HG03159 (cell line): ENCODE measurements at regions not wholly inside any gene's neighbourhood (a gene's known extent, or its start where the extent isn't known, plus 50 kb on each side); places are given as distances from the start of the nearest gene placed in this dataset.

Experiments used
- ATAC-seq: cut with Tn5 transposase; IDR thresholded peaks from one replicate; pipeline ENCODE4 v1.9.1; 2021; ENCODE audit warnings: mild to moderate bottlenecking, moderate library complexity; ENCODE audit not compliant: unreplicated experiment

DNA sequence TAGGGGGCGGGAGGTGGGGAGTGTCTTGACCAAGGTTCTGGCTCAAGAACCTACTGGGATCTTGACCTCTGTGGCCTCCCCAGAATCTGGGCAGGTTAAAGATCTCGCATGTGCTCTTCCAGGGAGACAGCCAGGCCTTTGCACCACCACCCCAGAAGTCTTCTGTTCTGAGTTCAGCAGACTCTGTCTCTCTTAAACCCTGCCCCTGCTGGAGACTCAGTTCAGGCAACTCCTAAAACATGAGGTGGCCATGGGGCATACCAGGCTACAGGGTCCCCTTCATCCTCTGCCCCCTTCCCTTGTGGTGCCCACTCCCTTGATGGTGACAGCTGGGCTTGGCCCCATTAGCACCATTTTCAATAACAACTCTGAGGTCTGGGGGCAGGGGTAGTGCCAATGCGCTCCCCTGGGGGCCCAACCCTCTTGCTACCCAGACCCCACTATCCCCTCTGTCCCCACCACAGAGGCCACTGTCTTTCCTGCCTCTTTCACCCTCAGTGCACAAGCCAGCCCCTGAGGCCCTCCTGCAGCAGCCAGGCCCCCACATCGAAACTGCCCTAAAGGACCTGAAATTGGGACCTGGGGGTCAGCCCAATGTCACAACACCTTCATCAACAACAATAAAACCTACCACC, 132.7 kb upstream of the RUNX3 start:
- no peak for ATAC-seq

DNA sequence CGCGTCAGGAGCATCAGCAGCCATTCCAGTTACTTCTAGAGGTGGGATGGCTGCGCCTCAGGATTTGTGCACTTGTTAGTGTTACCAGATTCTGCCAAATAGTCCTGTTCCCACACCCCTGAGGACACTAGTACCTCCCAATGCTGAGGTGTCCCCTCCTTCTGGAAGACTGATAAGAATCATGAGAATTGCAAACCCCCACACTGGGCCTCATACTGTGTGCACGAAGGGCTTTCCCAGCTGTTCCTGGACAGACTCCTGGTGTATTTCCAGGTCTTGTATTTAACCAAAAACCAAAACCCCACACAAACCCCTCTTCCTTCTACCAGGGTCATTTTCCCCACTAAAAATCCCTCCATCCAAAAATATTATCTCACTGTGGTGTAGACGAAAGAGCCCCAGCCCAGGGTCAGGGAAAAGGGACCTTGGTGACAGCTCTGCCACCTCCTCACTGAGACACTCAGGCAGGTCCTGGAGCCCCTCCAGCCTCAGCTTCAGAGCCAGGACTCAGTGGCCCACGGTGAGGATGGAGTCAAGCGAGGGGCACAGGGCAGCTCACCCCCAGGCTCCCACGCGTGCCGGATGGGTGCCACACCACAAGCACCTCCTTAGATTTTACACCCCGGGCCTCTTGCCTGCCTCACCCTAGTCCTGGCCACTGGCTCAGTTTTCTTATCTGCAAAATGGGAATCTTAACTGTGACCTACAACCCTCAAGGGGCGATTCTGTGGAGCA, 131.4 kb upstream of the RUNX3 start:
- ATAC-seq: no peak

DNA sequence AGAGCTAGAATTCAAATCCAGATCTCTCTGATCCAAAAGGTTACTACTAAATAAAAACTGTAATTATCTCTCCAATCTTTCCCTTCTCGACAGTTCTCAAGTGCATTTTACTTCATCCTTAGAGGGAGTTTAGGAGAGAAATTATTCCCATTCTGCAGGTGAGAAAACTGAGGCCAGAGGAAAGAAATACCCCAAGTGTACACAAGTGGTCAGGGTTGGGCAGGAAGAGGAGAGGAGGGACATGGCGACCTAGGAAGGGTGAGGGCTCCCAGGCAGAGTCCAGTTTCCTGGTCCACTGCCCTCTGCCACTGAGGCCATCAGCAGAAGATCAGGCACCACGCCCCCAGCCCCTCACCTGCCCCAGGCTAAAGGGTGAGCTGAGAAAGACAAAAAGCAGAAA, 127.1 kb upstream of the RUNX3 start:
- no peak for ATAC-seq

DNA sequence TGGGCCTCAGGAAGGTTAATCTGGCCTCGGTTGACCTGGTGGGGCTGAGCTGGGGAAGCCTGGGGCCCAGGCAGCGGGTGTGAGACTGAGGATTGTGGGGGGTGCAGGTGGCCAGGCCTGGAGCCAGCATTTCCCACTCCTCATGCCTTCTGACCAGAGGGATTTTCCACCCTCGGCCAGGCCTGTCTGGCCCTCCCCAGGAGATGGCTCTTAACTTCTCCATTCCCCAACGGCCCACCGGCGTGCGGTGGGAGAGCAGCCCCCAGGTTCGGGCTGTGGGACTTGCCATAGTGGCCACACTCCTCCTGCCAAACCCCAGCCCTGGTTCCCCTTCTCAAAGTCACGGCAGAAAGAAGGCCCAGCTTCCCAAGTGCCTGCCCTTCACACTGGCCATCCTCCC, 126.5 kb upstream of the RUNX3 start:
- ATAC-seq: no peak

DNA sequence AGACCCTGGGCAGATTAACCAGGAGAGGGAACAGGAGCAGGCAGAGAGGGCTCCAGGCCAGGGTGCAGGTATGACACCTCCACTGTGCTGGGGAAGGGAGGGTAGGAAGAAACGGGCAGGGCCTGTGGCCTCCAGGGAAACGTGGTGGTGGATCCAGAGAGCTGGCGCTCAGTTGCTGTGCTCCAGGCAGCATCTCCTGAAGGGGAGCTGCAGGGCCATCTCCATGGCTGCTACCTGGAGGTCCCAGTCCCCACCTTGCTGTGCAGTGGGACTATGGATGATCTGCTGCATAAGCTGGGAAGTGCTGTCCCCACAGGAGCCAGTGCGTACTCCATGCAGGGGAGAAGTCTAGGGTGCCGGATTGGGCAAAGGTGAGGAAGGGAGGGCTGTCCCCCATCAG, 125.9 kb upstream of the RUNX3 start:
- no peak for ATAC-seq

DNA sequence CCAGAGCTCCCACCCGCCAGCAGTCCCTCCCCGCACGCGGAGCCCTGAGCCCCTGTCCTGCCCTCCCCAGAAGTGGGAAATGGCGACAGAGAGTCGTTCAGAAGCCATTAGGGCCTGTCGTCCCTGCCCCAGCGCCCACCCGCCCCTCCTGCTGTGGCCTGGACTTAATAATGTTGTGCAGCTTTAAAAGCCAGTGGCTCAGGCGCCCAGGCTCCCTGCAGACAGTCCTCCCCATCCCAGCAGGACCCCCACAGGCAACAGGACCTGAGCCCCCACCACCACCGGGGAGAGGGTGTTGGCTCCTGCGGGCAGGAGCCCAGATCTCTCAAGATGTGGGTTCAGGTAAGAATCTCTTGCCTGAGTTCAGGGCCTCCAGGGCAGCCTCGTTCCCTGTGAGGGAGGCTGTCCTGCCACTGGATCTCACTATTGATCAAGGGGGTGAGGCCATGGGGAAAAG, 125.3 kb upstream of the RUNX3 start:
- ATAC-seq: no peak

DNA sequence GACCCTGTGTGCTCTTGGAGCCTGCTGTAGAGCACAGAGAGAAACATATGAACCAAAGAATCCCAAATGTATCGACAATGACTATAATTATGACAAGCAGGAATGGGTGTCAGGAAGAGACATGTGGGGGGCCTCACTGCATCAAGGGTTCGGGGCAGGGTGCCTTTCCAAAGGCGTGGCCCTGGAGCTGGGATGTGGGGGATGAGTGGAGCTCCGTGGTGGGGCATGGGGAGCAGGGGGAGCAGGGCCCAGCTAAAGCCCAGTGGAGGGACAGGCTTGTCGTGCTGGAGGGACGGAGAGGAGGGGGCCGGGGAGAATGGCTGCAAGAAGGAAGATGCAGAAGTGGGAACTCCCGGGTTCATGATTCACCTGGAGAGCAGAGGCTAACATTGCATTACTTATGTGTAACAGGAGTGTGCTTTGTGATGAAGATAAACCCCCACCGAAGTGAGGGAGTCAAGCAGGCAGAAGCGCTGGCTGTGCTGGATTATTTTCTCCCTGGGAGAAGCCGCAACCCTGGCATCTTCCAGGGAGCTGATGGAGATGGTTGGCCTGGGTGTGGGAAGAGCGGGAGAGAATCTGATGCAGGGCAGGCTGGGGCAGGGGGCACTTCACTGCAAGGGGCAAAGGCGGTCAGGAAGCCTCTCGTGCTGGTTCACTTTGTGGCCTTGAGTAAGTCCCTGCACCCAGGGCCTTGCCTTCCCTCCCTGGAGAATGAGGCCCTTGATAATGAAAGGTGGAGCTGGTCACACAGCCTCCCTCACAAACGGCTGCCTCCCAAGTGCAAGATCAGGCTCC, 124.6 kb upstream of the RUNX3 start:
- no peak for ATAC-seq

DNA sequence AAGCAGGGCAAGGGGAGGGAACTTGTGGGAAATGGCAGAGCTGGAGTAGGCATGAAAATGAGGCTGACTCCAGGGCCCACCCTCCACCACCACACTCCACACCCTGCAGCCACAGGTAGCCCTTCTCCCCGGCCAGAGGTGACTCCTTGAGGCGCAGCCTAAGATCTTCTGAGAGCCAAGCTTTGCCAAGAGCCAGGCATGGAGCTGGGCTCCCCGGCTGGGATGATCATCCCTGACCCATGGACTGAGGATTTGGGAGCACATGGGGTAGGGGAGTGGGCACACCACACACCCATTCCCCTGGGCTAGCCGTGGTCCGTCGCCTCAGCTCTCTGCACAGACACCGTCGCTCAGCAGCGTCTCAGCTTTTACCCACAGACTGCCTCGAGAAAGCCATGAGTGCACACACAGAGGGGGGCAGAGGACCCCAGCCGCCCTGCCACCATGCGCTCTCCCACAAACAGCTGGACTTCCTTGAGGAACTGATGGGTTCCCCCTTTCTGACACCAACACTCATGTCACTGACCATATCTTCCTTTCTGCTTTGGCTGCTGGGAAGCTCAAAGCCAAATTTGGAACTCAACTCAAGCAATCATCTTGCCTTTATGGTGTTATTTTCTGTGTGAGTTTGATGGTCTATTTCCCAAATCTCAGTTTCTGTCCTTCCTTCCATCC, 123.6 kb upstream of the RUNX3 start:
- no peak for ATAC-seq

DNA sequence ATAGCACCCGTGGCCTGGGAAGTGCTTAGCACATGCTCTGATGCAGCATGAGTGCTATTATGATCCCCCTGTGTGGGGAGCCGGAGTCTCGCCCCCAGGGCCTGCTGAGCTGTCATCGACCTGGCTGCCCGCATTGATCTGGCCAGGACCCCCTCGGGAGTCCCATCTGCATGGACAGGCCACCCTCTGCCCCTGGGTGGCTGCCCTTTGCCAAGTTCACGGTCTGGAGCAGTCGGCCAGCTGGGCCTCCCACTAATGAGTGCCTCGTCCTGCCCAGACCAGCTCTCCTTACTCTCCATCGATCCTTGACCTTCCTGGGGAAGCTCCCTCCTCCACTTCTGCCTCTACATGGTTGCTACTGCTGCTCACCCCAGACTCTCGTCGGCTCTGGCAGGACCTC, 121.8 kb upstream of the RUNX3 start:
- no peak for ATAC-seq

DNA sequence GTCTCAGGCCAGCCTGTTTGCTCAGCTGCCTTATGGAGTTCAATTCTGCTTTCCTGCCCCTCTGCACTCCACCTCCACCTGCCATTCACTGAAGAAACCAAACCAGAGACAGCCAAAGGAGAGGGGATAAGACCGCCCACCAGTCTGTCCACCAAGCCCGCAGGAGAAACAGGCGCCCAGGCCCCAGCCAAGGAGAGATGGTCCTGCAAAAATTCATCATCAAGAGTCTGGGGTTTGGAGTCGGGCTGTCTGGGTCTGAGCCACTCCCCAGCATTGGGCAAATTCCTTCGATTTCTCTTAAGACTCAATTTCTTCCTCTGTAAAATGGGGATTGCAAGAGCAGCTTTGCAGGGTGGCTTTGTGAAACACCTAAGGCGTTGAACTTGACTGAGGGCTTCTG, 121.4 kb upstream of the RUNX3 start:
- ATAC-seq: no peak

DNA sequence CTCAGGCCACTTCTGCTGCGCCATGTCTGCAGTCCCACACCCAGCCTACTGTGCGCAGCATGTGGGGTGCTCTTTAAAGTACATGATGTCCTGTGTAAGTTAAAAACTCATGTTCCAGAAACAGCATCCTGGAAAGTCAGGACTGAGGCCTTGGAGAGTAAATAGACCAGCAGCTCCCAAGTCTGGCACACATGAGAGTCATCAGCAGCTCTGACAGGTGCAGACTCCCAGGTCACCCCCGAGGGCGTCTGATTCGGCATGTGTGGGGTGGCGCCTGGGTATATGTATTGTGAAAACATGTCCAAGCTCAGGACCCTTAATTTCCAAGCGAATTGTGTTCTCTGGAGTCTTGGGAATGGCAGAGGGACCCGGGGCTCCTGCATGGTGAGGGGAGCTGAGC, 120.1 kb upstream of the RUNX3 start:
- ATAC-seq: no peak

DNA sequence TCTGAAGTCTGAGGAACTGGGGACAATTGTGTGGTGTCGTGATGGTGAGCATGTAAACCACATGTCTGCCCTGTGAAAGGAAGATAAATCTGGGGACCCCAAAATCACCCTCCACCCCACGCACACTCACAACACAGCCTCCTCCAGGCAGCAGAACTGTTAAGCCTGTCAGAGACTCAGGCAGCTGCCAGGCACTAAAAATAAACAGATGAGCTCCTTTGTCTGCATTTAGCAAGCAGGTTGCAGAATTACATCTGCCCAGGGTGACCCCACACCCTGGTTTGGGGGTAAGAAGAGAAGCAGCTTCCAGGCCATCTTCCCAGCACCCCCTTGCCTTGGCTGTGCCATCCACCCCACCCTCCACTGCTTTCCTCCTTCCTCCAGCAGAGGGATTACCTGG, 119.1 kb upstream of the RUNX3 start:
- ATAC-seq: no peak

DNA sequence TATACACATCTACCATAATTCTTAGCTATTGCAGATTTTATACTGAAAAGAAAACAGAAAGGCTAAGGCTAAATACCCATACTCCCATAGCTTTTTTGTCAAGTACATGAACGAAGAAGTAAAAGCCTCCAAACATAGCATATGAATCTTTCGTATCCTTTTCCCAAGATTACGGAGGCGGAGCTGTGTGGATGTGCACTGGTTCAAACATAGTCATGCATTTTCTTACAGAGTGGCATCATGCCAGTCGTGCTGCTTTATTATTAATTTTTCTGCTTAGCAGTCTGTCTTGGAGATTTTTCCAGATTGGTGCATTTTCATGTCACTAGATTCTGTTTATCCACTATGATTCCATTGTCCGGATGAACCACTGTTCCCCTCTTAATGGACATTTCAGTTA, 118.7 kb upstream of the RUNX3 start:
- no peak for ATAC-seq

DNA sequence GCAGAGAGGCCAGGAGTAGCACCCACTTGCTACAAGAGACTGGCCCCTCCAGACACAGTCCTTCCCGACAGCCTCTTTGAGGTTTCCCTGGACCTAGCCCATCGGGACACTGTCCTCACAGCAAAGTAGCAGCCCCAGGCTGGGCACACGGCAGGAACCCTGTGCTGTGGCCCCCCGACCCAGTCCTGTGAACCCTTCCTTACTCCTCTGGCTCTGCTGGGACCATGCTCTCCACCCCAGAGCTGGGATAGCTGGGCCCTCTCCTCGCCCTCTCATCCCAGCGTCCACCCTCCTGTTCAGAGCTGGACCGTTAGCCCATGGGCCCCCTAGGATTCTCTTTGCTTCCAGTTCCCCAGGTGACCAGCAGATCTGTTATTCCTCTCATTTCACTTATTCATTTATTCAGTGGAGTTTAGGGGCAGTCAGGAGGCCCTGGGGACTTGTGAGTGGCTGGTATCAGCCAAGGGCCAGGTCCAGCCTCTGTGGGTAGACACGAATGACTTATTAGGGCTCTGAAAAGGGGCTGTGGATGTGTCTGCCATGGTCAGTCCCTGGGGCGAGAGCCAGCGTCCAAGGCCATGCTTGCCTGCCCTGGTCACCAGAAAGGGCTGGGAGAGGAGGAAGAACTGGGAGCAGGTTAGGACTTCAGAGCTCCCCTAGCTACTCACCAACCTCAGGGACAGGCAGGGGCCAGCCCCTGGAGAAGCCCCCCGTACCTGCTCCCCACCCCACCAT, 117.6 kb upstream of the RUNX3 start:
- no peak for ATAC-seq

DNA sequence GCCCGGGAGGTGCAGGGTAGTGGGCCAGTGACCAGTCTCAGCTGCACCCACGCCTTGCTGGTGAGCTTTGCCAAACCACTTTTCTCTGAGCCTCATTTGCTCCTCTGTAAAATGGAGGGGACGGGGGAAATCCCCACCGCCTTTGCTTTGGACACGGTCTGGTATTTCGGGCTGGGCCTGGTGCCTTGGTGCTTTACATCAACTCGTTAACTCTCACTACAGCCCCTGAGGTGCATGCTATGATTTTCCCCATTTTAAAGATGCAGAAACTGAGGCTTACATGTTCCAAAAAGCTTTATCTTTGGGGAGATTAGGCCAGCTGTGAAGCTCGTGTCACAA, 116.1 kb upstream of the RUNX3 start:
- ATAC-seq: no peak

DNA sequence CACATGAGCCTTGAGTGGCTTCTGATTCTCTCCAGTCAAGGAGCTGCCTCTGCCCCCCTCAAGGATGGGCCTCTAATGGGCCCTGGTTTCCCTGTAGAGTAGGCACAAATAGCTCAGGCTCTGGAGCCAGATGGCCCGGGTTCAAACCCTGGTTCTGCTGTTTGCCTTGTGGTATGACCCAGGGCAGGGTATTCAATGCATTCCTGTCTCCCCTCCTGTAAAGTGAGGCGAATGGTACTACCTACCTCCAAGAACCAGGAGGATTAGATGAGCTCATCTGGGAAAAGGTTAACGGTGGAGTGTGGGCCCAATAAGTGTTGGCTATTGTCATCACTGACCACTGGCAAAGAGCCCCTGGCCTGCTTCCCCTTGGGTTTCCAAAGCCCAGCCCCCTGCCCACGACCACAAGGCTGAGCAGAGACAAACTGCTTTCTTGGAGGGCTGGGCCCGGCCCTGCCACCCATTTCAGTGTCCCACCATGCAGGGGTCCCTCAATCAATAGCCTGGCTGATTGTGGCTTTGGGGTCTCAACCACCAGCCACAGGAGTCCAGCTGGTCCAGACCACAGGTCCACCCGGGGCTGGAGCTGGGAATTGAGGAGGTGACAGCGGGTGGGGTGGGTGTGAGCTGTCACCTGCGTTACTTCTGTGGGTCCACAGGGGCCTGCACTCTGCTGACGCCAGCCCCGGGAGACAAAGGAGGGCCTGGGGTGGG, 115.6 kb upstream of the RUNX3 start:
- no peak for ATAC-seq

DNA sequence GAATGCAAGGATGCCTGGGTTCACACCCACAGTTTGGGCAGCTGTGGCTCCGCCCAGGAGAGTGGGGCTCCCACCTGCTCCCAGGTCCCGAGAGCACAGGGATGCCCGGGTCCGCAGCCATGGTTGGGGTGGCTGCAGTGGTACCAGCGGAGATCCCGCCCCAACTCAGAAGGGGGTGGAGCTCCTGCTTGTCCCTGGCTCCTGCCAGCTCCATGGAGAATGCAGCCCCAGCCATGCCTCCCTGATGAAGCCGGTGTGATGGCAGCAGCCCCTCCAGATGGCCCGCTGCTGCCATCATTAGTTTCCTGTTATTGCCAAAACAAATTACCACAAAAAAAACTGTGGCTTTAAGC, 113.1 kb upstream of the RUNX3 start:
- no peak for ATAC-seq

DNA sequence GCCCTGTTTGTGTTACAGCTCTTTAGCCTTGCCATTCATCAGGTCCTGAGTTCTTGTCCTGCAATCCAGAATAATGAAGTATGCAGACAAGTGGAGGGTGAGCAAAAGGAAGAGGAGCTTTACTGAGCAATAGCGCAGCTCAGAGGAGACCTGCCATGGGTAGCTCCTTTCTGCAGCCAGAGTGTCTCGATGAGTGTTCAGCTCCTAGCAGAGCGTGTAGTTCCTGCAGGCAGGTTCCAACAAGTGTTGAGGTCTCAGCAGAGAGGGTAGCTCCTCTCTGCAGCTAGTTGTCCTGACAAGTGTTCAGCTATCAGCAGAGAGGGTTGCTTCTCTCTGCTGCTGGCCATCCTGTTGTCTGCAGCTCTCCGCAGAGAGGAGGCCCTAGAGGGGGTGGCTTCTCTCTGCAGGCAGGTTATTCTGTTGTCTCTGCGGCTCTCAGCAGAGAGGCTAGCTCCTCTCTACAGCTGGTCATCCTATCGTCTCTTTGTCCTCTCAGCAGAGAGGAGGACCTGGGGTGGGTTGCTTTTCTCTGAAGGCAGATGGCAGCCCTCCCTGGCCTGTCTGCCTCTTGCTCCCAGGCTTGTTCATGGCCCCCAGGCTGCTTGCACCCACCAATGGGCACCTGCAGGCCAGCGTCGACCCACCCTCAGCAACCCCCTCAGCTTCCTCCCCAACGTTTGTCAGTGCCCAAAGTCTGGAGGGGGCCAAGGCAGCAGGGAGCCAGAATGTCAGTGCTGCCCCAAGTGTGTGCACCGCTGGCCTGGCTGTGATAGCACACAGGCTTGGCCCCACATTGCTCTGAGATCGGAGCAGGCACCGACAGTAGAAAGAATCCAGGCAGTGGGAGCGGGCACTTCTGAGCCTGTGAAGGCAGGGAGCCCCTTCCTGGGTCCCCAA, 112.5 kb upstream of the RUNX3 start:
- no peak for ATAC-seq

DNA sequence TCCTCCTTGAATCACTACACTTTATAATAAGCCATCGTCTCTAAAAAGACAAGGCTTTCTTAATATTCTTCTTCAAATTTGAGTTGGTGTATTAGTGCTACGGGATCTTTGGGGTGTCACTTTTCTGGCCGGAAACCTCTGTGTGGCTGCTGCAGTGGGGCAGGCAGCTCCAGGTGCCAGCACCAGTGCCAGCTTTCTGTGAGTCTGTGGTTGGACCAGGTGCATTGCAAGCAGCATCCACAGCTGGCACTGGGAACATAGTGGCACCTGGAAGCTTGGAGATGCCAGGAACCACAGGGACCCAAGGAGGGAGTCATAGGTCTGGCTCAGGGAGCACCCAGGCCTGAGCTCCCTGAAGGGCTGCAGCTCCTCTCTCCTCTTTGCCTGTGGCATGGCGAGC, 111.8 kb upstream of the RUNX3 start:
- no peak for ATAC-seq
